Fibroblast of skin of left biceps (primary cell): ENCODE measurements at regions not wholly inside any gene's neighbourhood (a gene's known extent, or its start where the extent isn't known, plus 50 kb on each side); places are given as distances from the start of the nearest gene placed in this dataset.

ENCODE experiments used
- DNase-seq, 2 experiments: peaks; one replicate each; pipeline ENCODE4 v3.0.0-alpha.2; 2013; ENCODE audit warnings: low read depth in 2 of 2

GRCh38 chrX:46301903-46302302 lies 243.3 kb downstream of the ZNF674 start:
- DNase-seq: no peak

- DNase-seq: no peak
These were observed 246.4 kb downstream of the ZNF674 start for GRCh38 chrX:46298821-46299220.

GRCh38 chrX:46295963-46296362 lies 249.3 kb downstream of the ZNF674 start:
- no peak for DNase-seq

DNA sequence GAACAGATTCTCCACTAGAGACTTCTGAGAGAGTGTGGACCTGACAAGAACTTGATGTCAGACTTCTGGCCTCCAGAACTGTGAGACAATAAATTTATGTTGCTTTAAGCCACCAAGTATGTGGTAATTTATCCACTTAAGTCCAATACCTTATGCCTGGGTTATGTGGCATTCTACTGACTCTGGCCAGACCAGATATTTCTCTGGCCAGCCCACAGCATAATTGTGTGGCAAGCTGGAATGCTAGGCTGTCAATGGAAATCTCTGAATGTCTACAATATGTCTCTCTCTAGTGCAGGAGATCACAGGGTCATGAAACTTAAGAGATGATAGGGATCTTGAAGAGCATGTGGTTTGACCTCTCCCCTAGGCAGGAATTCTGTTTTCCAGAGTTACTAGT lies 251.0 kb downstream of the ZNF674 start:
- DNase-seq: no peak

DNA sequence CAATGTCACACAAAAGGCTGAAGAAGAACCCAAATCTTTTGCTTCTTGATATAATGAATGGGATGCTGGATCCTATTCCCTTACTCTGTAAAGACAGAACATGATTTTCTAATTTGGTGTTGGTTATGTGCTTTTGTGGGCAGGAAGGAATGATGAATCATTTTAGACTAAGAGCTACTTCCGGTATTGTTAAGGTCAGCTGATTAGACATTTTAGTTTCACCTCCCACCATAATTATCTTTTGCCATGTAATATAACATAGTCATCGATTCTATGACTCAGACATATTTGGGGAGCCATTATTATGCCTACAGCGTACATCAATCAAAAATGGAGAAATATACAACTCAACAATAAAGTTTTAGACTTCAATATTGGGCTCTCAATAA lies 265.3 kb downstream of the ZNF674 start:
- peak; percentile 22 to 32 for DNase-seq

GRCh38 chrX:46279214-46279924 lies 265.9 kb downstream of the ZNF674 start:
- no peak for DNase-seq

DNA sequence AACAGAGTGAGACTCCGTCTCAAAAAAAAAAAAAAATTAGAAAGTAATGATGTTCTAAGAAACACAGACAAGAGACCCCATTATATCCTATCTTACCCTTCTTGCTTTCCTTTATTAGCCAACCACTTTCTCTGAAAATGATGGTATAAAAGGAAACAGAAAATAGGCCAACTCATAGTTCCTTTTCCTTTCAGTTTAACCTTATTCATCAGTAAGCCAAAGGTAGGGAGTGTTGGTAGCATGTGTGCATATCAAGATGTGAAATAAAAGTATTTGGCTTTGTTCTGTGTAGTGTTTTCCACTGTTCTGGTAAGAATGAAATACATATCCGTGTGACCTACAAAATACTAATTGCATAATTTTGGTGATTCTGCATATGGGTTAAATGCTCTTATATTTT lies 266.6 kb downstream of the ZNF674 start:
- DNase-seq: no peak

DNA sequence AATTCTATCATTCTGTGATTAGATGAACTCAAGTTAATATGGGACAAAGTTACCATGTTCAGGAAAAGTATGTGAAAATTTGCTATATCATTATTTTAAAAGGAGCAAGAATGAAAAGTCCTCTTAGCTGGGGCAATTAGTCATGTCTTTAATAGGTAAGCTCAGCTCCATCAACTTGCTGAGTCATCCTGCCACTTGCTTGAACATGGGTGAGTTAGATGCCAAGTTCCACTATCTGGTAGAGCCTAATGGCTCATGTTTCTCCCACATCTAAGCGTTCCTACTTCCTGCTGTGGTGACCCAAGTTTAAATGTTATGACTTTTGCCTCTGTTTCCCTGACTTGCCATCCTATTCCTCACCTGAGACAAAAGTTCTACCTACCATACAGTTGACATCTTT lies 276.8 kb downstream of the ZNF674 start:
- no peak for DNase-seq

- DNase-seq: no peak
These were observed 281.7 kb downstream of the ZNF674 start for GRCh38 chrX:46263494-46263893.

- DNase-seq: no peak
These were observed 282.9 kb downstream of the ZNF674 start for GRCh38 chrX:46262304-46262703.

- DNase-seq: no peak
These were observed 284.7 kb downstream of the ZNF674 start for GRCh38 chrX:46260499-46260898.

- no peak for DNase-seq
These were observed 286.9 kb downstream of the ZNF674 start for GRCh38 chrX:46258356-46258755.

DNA sequence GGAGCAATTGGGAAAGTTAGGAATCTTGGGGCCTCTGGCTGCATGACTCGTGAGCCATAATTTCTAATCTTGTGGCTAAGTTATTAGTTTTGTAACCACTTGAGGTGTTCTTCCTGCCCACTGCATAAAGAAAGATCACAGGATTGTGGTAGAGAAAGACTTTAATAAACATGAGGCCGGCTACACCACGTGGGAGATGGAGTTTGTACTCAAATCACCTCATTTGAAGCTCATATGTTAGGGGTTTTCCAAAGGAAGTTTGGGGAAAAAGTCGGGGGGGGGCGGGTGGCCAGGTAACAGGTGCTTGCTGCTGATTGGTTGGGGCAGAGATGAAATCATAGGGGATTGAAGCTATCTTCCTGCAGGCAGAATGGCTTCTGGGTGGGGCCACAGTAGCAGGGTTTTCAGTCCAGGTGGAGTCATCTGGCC lies 287.8 kb downstream of the ZNF674 start:
- no peak for DNase-seq

DNA sequence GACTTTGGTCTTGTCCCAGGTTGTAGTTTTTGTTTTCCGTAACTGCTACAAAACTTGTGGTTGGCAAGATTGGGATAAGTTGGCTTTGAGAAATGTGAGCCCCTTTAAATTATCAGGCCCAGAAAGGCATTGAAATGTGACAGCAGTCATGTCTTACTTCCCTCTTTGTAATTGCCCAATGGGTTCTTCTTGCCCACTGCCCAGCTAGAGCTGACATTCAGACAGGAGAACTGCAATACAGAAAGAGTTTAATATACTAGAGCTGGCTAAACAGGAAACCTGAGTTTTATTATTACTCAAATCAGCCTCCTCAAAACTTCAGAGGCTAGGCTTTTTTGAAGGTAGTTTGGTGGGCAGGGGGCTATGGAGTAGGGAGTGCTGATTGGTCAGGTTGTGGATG lies 288.3 kb downstream of the ZNF674 start:
- DNase-seq: no peak

DNA sequence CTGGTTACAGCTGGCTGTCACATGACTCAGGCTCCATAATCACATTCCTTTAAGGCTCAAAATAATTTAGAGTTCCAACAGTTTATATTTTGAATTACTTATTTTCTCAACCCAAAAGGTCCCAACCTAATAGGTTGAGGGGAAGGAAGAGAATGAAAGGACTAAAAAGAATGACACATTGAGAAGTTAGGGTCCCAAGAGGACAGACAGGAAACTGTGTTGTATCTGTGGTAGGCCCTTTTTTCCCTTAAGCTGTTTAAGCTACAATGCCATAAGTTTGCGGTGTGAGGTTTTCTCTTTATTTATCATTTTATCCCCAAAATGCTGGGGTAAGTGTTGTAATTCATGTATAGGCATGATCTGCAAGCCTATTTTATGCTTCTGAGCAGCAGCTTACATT lies 290.2 kb downstream of the ZNF674 start:
- DNase-seq: peak in 1 of 2 experiments; percentile 24

GRCh38 chrX:46254641-46255040 lies 290.6 kb downstream of the ZNF674 start:
- no peak for DNase-seq

DNA sequence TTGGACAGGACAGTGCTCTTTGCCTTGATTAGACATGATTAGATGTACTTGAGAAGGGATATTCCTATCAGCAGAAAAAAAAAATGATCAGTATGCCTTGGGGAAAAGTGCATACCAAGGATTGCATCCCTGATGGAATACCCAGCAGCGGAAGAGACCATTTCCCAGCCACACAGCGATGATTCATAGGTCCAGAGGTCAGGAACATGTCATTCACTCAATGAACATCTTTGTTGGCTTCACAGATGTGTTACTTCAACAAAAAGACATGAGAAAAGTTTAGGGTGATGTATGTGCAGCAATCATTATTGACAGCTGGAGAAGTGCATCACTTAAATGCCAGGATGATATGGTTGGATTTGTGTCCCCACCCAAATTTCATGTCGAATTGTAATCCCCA lies 293.5 kb downstream of the ZNF674 start:
- DNase-seq: peak in 1 of 2 experiments; percentile 19

- DNase-seq: no peak
These were observed 295.1 kb downstream of the ZNF674 start for GRCh38 chrX:46250151-46250550.

DNA sequence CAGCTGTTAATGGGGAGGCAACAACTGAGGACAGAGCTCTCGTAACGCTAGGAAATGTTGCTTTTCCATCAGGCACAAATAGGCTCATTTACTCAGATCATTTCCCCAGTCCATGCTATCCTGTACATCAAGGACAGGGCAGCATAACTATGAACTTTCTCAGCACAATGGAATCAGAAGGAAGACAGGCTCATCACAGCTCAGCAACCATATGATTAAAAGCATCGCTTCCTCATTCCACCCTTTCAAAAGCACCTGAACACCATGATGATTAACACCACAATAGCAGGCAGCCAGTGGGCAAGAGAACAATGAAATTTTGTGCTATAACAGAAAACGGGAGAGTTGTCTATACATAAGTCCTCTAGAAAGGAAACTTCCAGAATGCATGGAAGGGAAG lies 297.8 kb downstream of the ZNF674 start:
- no peak for DNase-seq

DNA sequence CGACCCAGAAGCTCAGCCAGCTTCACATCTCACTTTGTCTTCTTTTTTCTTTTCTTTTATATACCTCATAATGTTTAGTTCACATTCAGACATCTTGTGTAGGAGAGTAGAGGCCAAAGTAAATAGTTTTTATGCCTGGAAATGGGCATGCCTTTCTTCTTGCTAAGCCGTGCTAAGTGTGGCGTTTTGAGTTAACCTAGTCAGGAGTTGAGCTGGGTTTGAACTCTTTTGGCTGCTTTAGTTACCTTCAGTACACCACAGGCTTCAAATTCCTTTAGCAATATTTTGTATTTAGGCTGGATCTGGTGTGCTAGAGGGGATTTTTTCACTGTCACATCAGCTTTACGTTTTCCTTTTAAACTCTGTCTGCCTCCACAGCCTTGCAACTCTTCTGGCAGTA lies 300.8 kb downstream of the ZNF674 start:
- no peak for DNase-seq

- DNase-seq: no peak
These were observed 308.8 kb downstream of the ZNF674 start for GRCh38 chrX:46236411-46236810.

DNA sequence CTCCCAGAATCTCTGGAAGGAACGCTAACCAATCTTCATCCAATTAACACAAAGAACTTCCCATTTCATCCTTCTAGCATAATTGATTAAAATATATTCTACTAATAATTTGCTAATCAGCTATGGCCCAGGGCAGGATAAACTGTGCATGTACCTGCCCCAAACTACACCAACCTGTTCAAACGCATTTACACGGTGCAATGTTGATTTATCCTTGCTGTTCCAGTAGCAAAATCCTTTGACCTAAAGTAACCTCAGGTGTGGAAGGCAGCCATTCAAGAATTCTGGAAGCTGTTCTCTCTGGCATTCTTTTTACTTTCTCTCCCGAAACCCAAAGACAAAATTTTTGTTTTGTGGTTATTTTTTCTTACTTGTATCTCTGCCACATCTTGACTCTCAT lies 309.4 kb downstream of the ZNF674 start:
- no peak for DNase-seq

- peak; percentile 38 to 54 for DNase-seq
These were observed 310.4 kb downstream of the ZNF674 start for GRCh38 chrX:46234775-46235174.

GRCh38 chrX:46228389-46228788 lies 316.8 kb downstream of the ZNF674 start:
- DNase-seq: no peak
